ENCODE measurements at regions not wholly inside any gene's neighbourhood (a gene's known extent, or its start where the extent isn't known, plus 50 kb on each side); places are given as distances from the start of the nearest gene placed in this dataset.
"Not testable (repeated sequence)": the region's sequence is repeated elsewhere in the genome, so short reads cannot be mapped to it uniquely, and the experiment has no call there.

GRCh38 chr2:188693111-188693510 lies 281.1 kb upstream of the COL3A1 start:
- Histone ChIP-seq H3K4me2 (ENCODE audit: extremely low read depth, insufficient read depth, low read length) (no peak overlapping the region), H4K20me1 (ENCODE audit: control insufficient read depth, extremely low read depth, insufficient read depth, low read length) (no peaks in the 10 kb centered on the region), H3K9me3 (ENCODE audit: control insufficient read depth, insufficient read depth, low read depth, low read length) (no peaks in the 10 kb centered on the region), H3K27me3 (ENCODE audit: control insufficient read depth, insufficient read depth, low read length) (no peaks in the 10 kb centered on the region), H3K27ac (ENCODE audit: insufficient read depth, low read length) (no peak overlapping the region), H3K9ac (ENCODE audit: insufficient read depth, low read length) (no peak overlapping the region), H3K4me1 (ENCODE audit: control insufficient read depth, extremely low read depth, insufficient read depth, low read length) (no peaks in the 10 kb centered on the region), H2AFZ (ENCODE audit: low read length) (no peak overlapping the region), H3K4me3 (replicated peaks in 1 of 4; ENCODE audit: control extremely low read depth in 1 of 4, insufficient read depth in 1 of 4, low read depth in 3 of 4, low read length in 4 of 4) (no peak overlapping the region), H3K36me3 (ENCODE audit: control insufficient read depth, insufficient read depth, low read length) (no peaks in the 10 kb centered on the region), H3K79me2 (ENCODE audit: control insufficient read depth, insufficient read depth, low read length) (no peaks in the 10 kb centered on the region)
- DNase-seq (ENCODE audit: low read depth in 2 of 2) = no peak
- no peak for TF ChIP-seq EZH2 (IDR thresholded peaks at IDR 0.05; ENCODE audit: low read length, missing control alignments)
- TF ChIP-seq CTCF (conservative IDR thresholded peaks at IDR 0.05 in 1 of 2, IDR thresholded peaks at IDR 0.05 in 1 of 2; ENCODE audit: low read depth in 1 of 2, low read length in 2 of 2) = no peak

GRCh38 chr2:188693771-188694170 lies 280.4 kb upstream of the COL3A1 start:
- Histone ChIP-seq H3K79me2 (ENCODE audit: control insufficient read depth, insufficient read depth, low read length) (no peaks in the 10 kb centered on the region), H3K4me3 (replicated peaks in 1 of 4; ENCODE audit: control extremely low read depth in 1 of 4, insufficient read depth in 1 of 4, low read depth in 3 of 4, low read length in 4 of 4) (no peak overlapping the region), H3K9ac (ENCODE audit: insufficient read depth, low read length) (no peak overlapping the region), H3K4me2 (ENCODE audit: extremely low read depth, insufficient read depth, low read length) (no peak overlapping the region), H3K27me3 (ENCODE audit: control insufficient read depth, insufficient read depth, low read length) (no peaks in the 10 kb centered on the region), H4K20me1 (ENCODE audit: control insufficient read depth, extremely low read depth, insufficient read depth, low read length) (no peaks in the 10 kb centered on the region), H3K36me3 (ENCODE audit: control insufficient read depth, insufficient read depth, low read length) (no peaks in the 10 kb centered on the region), H3K27ac (ENCODE audit: insufficient read depth, low read length) (no peak overlapping the region), H3K9me3 (ENCODE audit: control insufficient read depth, insufficient read depth, low read depth, low read length) (no peaks in the 10 kb centered on the region), H3K4me1 (ENCODE audit: control insufficient read depth, extremely low read depth, insufficient read depth, low read length) (no peaks in the 10 kb centered on the region), H2AFZ (ENCODE audit: low read length) (no peak overlapping the region)
- no peak for TF ChIP-seq EZH2 (IDR thresholded peaks at IDR 0.05; ENCODE audit: low read length, missing control alignments)
- DNase-seq (ENCODE audit: low read depth in 2 of 2) = no peak

DNA sequence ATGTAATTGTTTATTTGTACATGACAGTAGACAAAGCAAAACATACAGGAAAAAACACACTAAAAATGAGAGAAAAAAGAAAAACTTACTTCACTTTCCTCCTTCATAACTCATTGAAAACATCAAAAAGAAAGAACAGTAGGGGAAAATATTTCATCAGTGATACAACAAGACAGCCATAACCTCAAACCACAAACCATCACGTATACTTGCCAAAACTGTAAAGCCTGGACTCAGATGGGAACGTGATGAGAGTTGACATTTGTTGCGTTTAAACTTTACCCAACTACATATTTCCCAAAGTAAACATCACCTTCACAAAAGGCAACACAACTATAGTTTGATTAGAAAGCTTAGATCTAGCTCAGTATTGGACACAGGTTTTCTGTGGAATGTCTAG lies 278.2 kb upstream of the COL3A1 start:
- H2AFZ ChIP-seq (ENCODE audit: low read length) = no peak overlapping the region
- no peaks in the 10 kb centered on the region for H3K79me2 ChIP-seq (ENCODE audit: control insufficient read depth, insufficient read depth, low read length)
- no peak overlapping the region for H3K9ac ChIP-seq (ENCODE audit: insufficient read depth, low read length)
- H3K27me3 ChIP-seq (ENCODE audit: control insufficient read depth, insufficient read depth, low read length) = no peaks in the 10 kb centered on the region
- TF ChIP-seq EZH2 (IDR thresholded peaks at IDR 0.05; ENCODE audit: low read length, missing control alignments) (no peak), CTCF (conservative IDR thresholded peaks at IDR 0.05 in 1 of 2, IDR thresholded peaks at IDR 0.05 in 1 of 2; ENCODE audit: low read depth in 1 of 2, low read length in 2 of 2) (no peak)
- no peaks in the 10 kb centered on the region for H4K20me1 ChIP-seq (ENCODE audit: control insufficient read depth, extremely low read depth, insufficient read depth, low read length)
- H3K27ac ChIP-seq (ENCODE audit: insufficient read depth, low read length) = no peak overlapping the region
- peak; percentile 81 to 96 for DNase-seq (ENCODE audit: low read depth in 2 of 2)
- H3K36me3 ChIP-seq (ENCODE audit: control insufficient read depth, insufficient read depth, low read length) = no peaks in the 10 kb centered on the region
- H3K4me3 ChIP-seq (replicated peaks in 1 of 4; ENCODE audit: control extremely low read depth in 1 of 4, insufficient read depth in 1 of 4, low read depth in 3 of 4, low read length in 4 of 4) = no peak overlapping the region
- H3K9me3 ChIP-seq (ENCODE audit: control insufficient read depth, insufficient read depth, low read depth, low read length) = no peaks in the 10 kb centered on the region
- no peak overlapping the region for H3K4me2 ChIP-seq (ENCODE audit: extremely low read depth, insufficient read depth, low read length)
- no peaks in the 10 kb centered on the region for H3K4me1 ChIP-seq (ENCODE audit: control insufficient read depth, extremely low read depth, insufficient read depth, low read length)

GRCh38 chr2:188698151-188698550 lies 276.0 kb upstream of the COL3A1 start:
- not testable (repeated sequence) for H3K4me1 ChIP-seq (ENCODE audit: control insufficient read depth, extremely low read depth, insufficient read depth, low read length); H3K4me2 ChIP-seq (ENCODE audit: extremely low read depth, insufficient read depth, low read length); H4K20me1 ChIP-seq (ENCODE audit: control insufficient read depth, extremely low read depth, insufficient read depth, low read length); H3K4me3 ChIP-seq (replicated peaks in 1 of 4; ENCODE audit: control extremely low read depth in 1 of 4, insufficient read depth in 1 of 4, low read depth in 3 of 4, low read length in 4 of 4); H3K79me2 ChIP-seq (ENCODE audit: control insufficient read depth, insufficient read depth, low read length); H2AFZ ChIP-seq (ENCODE audit: low read length); H3K9ac ChIP-seq (ENCODE audit: insufficient read depth, low read length); H3K36me3 ChIP-seq (ENCODE audit: control insufficient read depth, insufficient read depth, low read length); H3K27ac ChIP-seq (ENCODE audit: insufficient read depth, low read length); H3K27me3 ChIP-seq (ENCODE audit: control insufficient read depth, insufficient read depth, low read length); H3K9me3 ChIP-seq (ENCODE audit: control insufficient read depth, insufficient read depth, low read depth, low read length)
- DNase-seq (ENCODE audit: low read depth in 2 of 2) = peak; percentile 14 to 38
